ENCODE measurements at regions not wholly inside any gene's neighbourhood (a gene's known extent, or its start where the extent isn't known, plus 50 kb on each side); places are given as distances from the start of the nearest gene placed in this dataset.

- TF ChIP-seq RAD21 (IDR thresholded peaks at IDR 0.05; ENCODE audit: low read depth) (no peak), TCF12 (IDR thresholded peaks at IDR 0.05; ENCODE audit: low read depth) (no peak), MAX (IDR thresholded peaks at IDR 0.05) (no peak), NFIC (IDR thresholded peaks at IDR 0.05) (no peak), FOXM1 (IDR thresholded peaks at IDR 0.05; ENCODE audit: borderline replicate concordance, low read depth) (no peak), CEBPB (IDR thresholded peaks at IDR 0.05) (no peak), EP300 (IDR thresholded peaks at IDR 0.05; ENCODE audit: borderline replicate concordance) (no peak)
Measured at GRCh38 chr13:30109471-30110135, 197.7 kb downstream of the KATNAL1 start.

Data from Ishikawa (cell line).